Suppressor macrophage treated with lipopolysaccharide for 1 hour (primary cell): ENCODE measurements at regions not wholly inside any gene's neighbourhood (a gene's known extent, or its start where the extent isn't known, plus 50 kb on each side); places are given as distances from the start of the nearest gene placed in this dataset.

Source experiments
- DNase-seq, 3 donors: peaks; one replicate each; pipeline ENCODE4 v3.0.0-alpha.2; 2020 to 2022

DNA sequence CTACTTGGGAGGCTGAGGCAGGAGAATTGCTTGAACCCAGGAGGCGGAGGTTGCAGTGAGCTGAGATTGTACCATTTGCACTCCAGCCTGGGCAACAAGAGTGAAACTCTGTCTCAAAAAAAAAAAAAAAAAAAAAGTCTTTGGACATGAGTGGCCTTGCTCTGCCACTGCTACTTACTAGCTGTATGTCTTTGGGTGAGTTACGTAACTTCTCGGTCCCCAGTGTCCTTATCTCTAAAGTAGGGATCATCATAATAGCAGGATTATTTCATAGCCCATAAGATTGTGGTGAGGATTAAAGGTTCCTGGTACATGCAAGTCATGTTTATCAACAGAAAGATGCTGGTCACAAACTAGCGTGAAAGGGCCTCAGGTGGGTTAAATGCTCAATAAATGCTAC, 53.9 kb upstream of the HEPHL1 start:
- DNase-seq: no peak

GRCh38 chr11:93967944-93968343, 53.2 kb upstream of the HEPHL1 start:
- DNase-seq: no peak

GRCh38 chr11:93969925-93970922, 50.9 kb upstream of the HEPHL1 start:
- no peak for DNase-seq
